ENCODE measurements at regions not wholly inside any gene's neighbourhood (a gene's known extent, or its start where the extent isn't known, plus 50 kb on each side); places are given as distances from the start of the nearest gene placed in this dataset.
A peak's percentile ranks its signal among the peaks of the same experiment; 100 is the strongest.

GRCh38 chr7:41446606-41447449 is 256.1 kb downstream of the INHBA start:
- Mint-ChIP-seq H3K4me3 (no peak overlapping the region), H3K27ac (no peak overlapping the region), H3K27me3 (ENCODE audit: insufficient read depth) (peaks cover 1% of the 10 kb centered on the region), H3K4me1 (peaks cover 19% of the 10 kb centered on the region), H3K9me3 (no peaks in the 10 kb centered on the region), H3K36me3 (ENCODE audit: low read depth) (no peaks in the 10 kb centered on the region)
- Histone ChIP-seq H3K4me1 (ENCODE audit: control insufficient read depth, insufficient read depth, low read length) (peaks cover 12% of the 10 kb centered on the region), H3K36me3 (ENCODE audit: control insufficient read depth, insufficient read depth, low read length) (no peaks in the 10 kb centered on the region), H3K27ac (ENCODE audit: low read depth, low read length) (no peak overlapping the region), H3K27me3 (ENCODE audit: control insufficient read depth, insufficient read depth, low read length, poor library complexity, severe bottlenecking) (no peaks in the 10 kb centered on the region), H3K9me3 (ENCODE audit: control insufficient read depth, low read length) (no peaks in the 10 kb centered on the region), H3K9ac (ENCODE audit: extremely low read depth, low read length, poor library complexity, severe bottlenecking) (peak overlapping the region; percentile 0), H3K4me3 (ENCODE audit: low read length) (no peak overlapping the region)
- 87 to 93% methylated on average over 4 to 7 of the region's 7 CpGs for WGBS, 2 experiments (ENCODE audit: insufficient coverage in 1 of 2, insufficient read length in 1 of 2)
- TF ChIP-seq, protein P1, sequence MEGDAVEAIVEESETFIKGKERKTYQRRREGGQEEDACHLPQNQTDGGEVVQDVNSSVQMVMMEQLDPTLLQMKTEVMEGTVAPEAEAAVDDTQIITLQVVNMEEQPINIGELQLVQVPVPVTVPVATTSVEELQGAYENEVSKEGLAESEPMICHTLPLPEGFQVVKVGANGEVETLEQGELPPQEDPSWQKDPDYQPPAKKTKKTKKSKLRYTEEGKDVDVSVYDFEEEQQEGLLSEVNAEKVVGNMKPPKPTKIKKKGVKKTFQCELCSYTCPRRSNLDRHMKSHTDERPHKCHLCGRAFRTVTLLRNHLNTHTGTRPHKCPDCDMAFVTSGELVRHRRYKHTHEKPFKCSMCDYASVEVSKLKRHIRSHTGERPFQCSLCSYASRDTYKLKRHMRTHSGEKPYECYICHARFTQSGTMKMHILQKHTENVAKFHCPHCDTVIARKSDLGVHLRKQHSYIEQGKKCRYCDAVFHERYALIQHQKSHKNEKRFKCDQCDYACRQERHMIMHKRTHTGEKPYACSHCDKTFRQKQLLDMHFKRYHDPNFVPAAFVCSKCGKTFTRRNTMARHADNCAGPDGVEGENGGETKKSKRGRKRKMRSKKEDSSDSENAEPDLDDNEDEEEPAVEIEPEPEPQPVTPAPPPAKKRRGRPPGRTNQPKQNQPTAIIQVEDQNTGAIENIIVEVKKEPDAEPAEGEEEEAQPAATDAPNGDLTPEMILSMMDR (conservative IDR thresholded peaks at IDR 0.05), result no peak
- DNase-seq, result no peak

DNA sequence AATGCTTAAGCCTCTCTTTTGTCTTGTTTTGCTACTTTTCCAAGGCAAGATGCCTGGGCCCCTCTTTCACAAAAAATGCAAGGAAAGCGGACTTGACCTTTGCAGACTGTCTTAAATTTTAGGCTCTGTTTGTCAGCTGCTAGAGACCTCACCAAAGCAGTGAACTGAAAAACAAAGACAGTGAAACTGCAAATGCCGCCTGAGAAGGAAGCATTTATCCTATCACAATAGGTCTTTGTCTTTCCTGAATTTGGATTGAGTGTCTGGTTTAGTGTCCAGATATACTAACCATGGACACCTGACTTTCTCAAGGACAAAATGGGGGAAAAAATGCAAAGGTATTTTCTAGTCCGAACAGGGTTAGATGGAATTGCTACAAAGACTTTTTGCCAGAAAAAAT is 256.9 kb downstream of the INHBA start:
- H3K27me3 ChIP-seq (ENCODE audit: control insufficient read depth, insufficient read depth, low read length, poor library complexity, severe bottlenecking), result no peaks in the 10 kb centered on the region
- peaks cover 20% of the 10 kb centered on the region for H3K4me1 Mint-ChIP-seq
- no peak overlapping the region for H3K27ac Mint-ChIP-seq
- peak overlapping the region; percentile 0 for H3K9ac ChIP-seq (ENCODE audit: extremely low read depth, low read length, poor library complexity, severe bottlenecking)
- 73 to 88% methylated on average over 2 to 3 of the region's 3 CpGs for WGBS, 2 experiments (ENCODE audit: insufficient coverage in 1 of 2, insufficient read length in 1 of 2)
- H3K27ac ChIP-seq (ENCODE audit: low read depth, low read length), result no peak overlapping the region
- DNase-seq, result no peak
- no peaks in the 10 kb centered on the region for H3K9me3 Mint-ChIP-seq
- peak overlapping the region; percentile 15 for H3K4me3 ChIP-seq (ENCODE audit: low read length)
- H3K9me3 ChIP-seq (ENCODE audit: control insufficient read depth, low read length), result no peaks in the 10 kb centered on the region
- TF ChIP-seq, protein P1 (conservative IDR thresholded peaks at IDR 0.05), result no peak
- peaks cover 1% of the 10 kb centered on the region for H3K27me3 Mint-ChIP-seq (ENCODE audit: insufficient read depth)
- H3K36me3 ChIP-seq (ENCODE audit: control insufficient read depth, insufficient read depth, low read length), result no peaks in the 10 kb centered on the region
- H3K4me1 ChIP-seq (ENCODE audit: control insufficient read depth, insufficient read depth, low read length), result peaks cover 13% of the 10 kb centered on the region
- H3K4me3 Mint-ChIP-seq, result no peak overlapping the region
- no peaks in the 10 kb centered on the region for H3K36me3 Mint-ChIP-seq (ENCODE audit: low read depth)

GRCh38 chr7:41445432-41445831 is 257.5 kb downstream of the INHBA start:
- no peak overlapping the region for H3K4me3 ChIP-seq (ENCODE audit: low read length)
- DNase-seq, result no peak
- no peaks in the 10 kb centered on the region for H3K36me3 ChIP-seq (ENCODE audit: control insufficient read depth, insufficient read depth, low read length)
- H3K27ac ChIP-seq (ENCODE audit: low read depth, low read length), result no peak overlapping the region
- peaks cover 18% of the 10 kb centered on the region for H3K4me1 ChIP-seq (ENCODE audit: control insufficient read depth, insufficient read depth, low read length)
- no peak overlapping the region for H3K9ac ChIP-seq (ENCODE audit: extremely low read depth, low read length, poor library complexity, severe bottlenecking)
- Mint-ChIP-seq H3K27me3 (ENCODE audit: insufficient read depth) (peaks cover 1% of the 10 kb centered on the region), H3K4me1 (peaks cover 24% of the 10 kb centered on the region), H3K36me3 (ENCODE audit: low read depth) (no peaks in the 10 kb centered on the region), H3K9me3 (no peaks in the 10 kb centered on the region), H3K4me3 (no peak overlapping the region), H3K27ac (no peak overlapping the region)
- 90 to 94% methylated on average over 1 of the region's 1 CpG for WGBS, 2 experiments (ENCODE audit: insufficient coverage in 1 of 2, insufficient read length in 1 of 2)
- no peaks in the 10 kb centered on the region for H3K9me3 ChIP-seq (ENCODE audit: control insufficient read depth, low read length)
- TF ChIP-seq, protein P1 (conservative IDR thresholded peaks at IDR 0.05), result no peak
- no peaks in the 10 kb centered on the region for H3K27me3 ChIP-seq (ENCODE audit: control insufficient read depth, insufficient read depth, low read length, poor library complexity, severe bottlenecking)
